ENCODE measurements at regions not wholly inside any gene's neighbourhood (a gene's known extent, or its start where the extent isn't known, plus 50 kb on each side); places are given as distances from the start of the nearest gene placed in this dataset.

GRCh38 chr15:27693280-27693679, 405.8 kb downstream of the OCA2 start:
- no peak for DNase-seq (ENCODE audit: low spot score)
- no peak overlapping the region for H3K4me3 Mint-ChIP-seq
- no peaks in the 10 kb centered on the region; the same call in 1 of the 2 replicates for H3K36me3 Mint-ChIP-seq
- POLR2A ChIA-PET: no interaction called here
- no peaks in the 10 kb centered on the region; the same call in 1 of the 2 replicates for H3K9me3 Mint-ChIP-seq
- CTCF ChIA-PET: interaction anchor here (1.5 to 4.1 kb wide), 2 partner anchors 13 to 634 kb away, joined by 5 to 45 read pairs; no protein-coding TSS in a partner anchor
- no peaks in the 10 kb centered on the region for H3K27me3 Mint-ChIP-seq (ENCODE audit: low read depth)
- no peak overlapping the region for H3K27ac Mint-ChIP-seq
- ATAC-seq: no peak
- no peaks in the 10 kb centered on the region for H3K4me1 Mint-ChIP-seq
- TF ChIP-seq EMX1 (CRISPR knock-in tag; IDR thresholded peaks at IDR 0.05): no peak
- TF ChIP-seq ZNF671 (CRISPR knock-in tag; IDR thresholded peaks at IDR 0.05): no peak
- TF ChIP-seq IRF2 (CRISPR knock-in tag; IDR thresholded peaks at IDR 0.05; ENCODE audit: borderline replicate concordance, low read depth): no peak
- no peak for TF ChIP-seq ATF1 (CRISPR knock-in tag; IDR thresholded peaks at IDR 0.05)
- TF ChIP-seq ZNF416 (CRISPR knock-in tag; IDR thresholded peaks at IDR 0.05): no peak
- TF ChIP-seq ZNF396 (CRISPR knock-in tag; IDR thresholded peaks at IDR 0.05; ENCODE audit: borderline replicate concordance): no peak
- no peak for TF ChIP-seq RORB (CRISPR knock-in tag; IDR thresholded peaks at IDR 0.05)
- TF ChIP-seq ATF6 (CRISPR knock-in tag; IDR thresholded peaks at IDR 0.05): no peak
- no peak for TF ChIP-seq TEAD4 (CRISPR knock-in tag; IDR thresholded peaks at IDR 0.05)
- no peak for TF ChIP-seq GRHL2 (CRISPR knock-in tag; IDR thresholded peaks at IDR 0.05; ENCODE audit: insufficient replicate concordance, severe bottlenecking)
- no peak for TF ChIP-seq PRDM15 (CRISPR knock-in tag; IDR thresholded peaks at IDR 0.05)
- TF ChIP-seq SMAD3 (CRISPR knock-in tag; IDR thresholded peaks at IDR 0.05; ENCODE audit: borderline replicate concordance): no peak
- TF ChIP-seq ZNF423 (CRISPR knock-in tag; IDR thresholded peaks at IDR 0.05): no peak

GRCh38 chr15:27692438-27692837, 406.7 kb downstream of the OCA2 start:
- ATAC-seq: no peak

More at GRCh38 chr15:27692438-27692837, 406.7 kb downstream of the OCA2 start:
- no peak overlapping the region for H3K27ac Mint-ChIP-seq
- H3K9me3 Mint-ChIP-seq: no peaks in the 10 kb centered on the region; the same call in 1 of the 2 replicates
- no peak for DNase-seq (ENCODE audit: low spot score)
- ChIA-PET CTCF (interaction anchor here (1.0 to 4.1 kb wide), 4 partner anchors 11 to 633 kb away, joined by 3 to 45 read pairs (median 4); no protein-coding TSS in a partner anchor), POLR2A (no interaction called here)
- H3K4me3 Mint-ChIP-seq: no peak overlapping the region
- TF ChIP-seq ZNF425 (CRISPR knock-in tag; conservative IDR thresholded peaks at IDR 0.05) (no peak), PREB (CRISPR knock-in tag; IDR thresholded peaks at IDR 0.05; ENCODE audit: borderline replicate concordance) (no peak), ZNF423 (CRISPR knock-in tag; IDR thresholded peaks at IDR 0.05) (no peak), NR2C2 (CRISPR knock-in tag; IDR thresholded peaks at IDR 0.05) (no peak), CBFB (CRISPR knock-in tag; IDR thresholded peaks at IDR 0.05; ENCODE audit: low read depth) (no peak), MLX (CRISPR knock-in tag; IDR thresholded peaks at IDR 0.05) (no peak), FOXJ3 (CRISPR knock-in tag; IDR thresholded peaks at IDR 0.05; ENCODE audit: borderline replicate concordance) (no peak), ESRRA (CRISPR knock-in tag; IDR thresholded peaks at IDR 0.05; ENCODE audit: borderline replicate concordance) (no peak), OVOL2 (CRISPR knock-in tag; IDR thresholded peaks at IDR 0.05; ENCODE audit: borderline replicate concordance) (no peak), IRF2 (CRISPR knock-in tag; IDR thresholded peaks at IDR 0.05; ENCODE audit: borderline replicate concordance, low read depth) (no peak), E2F5 (CRISPR knock-in tag; IDR thresholded peaks at IDR 0.05) (no peak)
- H3K4me1 Mint-ChIP-seq: no peaks in the 10 kb centered on the region
- H3K27me3 Mint-ChIP-seq (ENCODE audit: low read depth): no peaks in the 10 kb centered on the region
- H3K36me3 Mint-ChIP-seq: no peaks in the 10 kb centered on the region; the same call in 1 of the 2 replicates

All from WTC11 (cell line).